ENCODE measurements at regions not wholly inside any gene's neighbourhood (a gene's known extent, or its start where the extent isn't known, plus 50 kb on each side); places are given as distances from the start of the nearest gene placed in this dataset.

- CTCF ChIA-PET = interaction anchor here (0.9 to 4.4 kb wide), 9 partner anchors 11 to 339 kb away, joined by 3 to 112 read pairs (median 5); no protein-coding TSS in a partner anchor
- no peak overlapping the region for H3K9ac ChIP-seq
- H3K4me1 ChIP-seq (ENCODE audit: control insufficient read depth in 1 of 2, insufficient read depth in 2 of 2, low read depth in 1 of 2, low read length in 1 of 2) = peaks cover 0 to 16% of the 10 kb centered on the region in 2 experiments; a peak in 2 of 4 replicates
- H3F3A ChIP-seq (replicated peaks; ENCODE audit: insufficient read depth) = no peaks in the 10 kb centered on the region
- H3K9me3 ChIP-seq = no peaks in the 10 kb centered on the region
- no peak overlapping the region for H3K4me2 ChIP-seq
- H3K27ac ChIP-seq (ENCODE audit: low read depth in 2 of 2, low read length in 1 of 2) = no peak overlapping the region
- no peak for TF ChIP-seq RAD21 (IDR thresholded peaks at IDR 0.05; ENCODE audit: low read length)
- no peak for TF ChIP-seq YY1 (IDR thresholded peaks at IDR 0.05; ENCODE audit: low read depth)
- no peak for TF ChIP-seq ZBTB33 (IDR thresholded peaks at IDR 0.05; ENCODE audit: borderline replicate concordance, low read depth)
- no peak for TF ChIP-seq MEF2A (IDR thresholded peaks at IDR 0.05; ENCODE audit: borderline replicate concordance, low read depth)
- no peak for TF ChIP-seq IRF3 (IDR thresholded peaks at IDR 0.05; ENCODE audit: low read depth, low read length)
- no peak for TF ChIP-seq RFX5 (IDR thresholded peaks at IDR 0.05; ENCODE audit: low read length)
- no peak for TF ChIP-seq GATA2 (CRISPR knock-in tag; IDR thresholded peaks at IDR 0.05)
- no peak for TF ChIP-seq TCF12 (IDR thresholded peaks at IDR 0.05)
- no peak for TF ChIP-seq RCOR1 (IDR thresholded peaks at IDR 0.05; ENCODE audit: low read length)
- no peaks in the 10 kb centered on the region for H3K27me3 ChIP-seq (ENCODE audit: insufficient read depth)
- no peak overlapping the region for H3K4me3 ChIP-seq (ENCODE audit: low read depth in 2 of 2, low read length in 1 of 2)
- POLR2A ChIA-PET = no interaction called here
- H3K79me2 ChIP-seq (ENCODE audit: insufficient read depth) = no peaks in the 10 kb centered on the region
- H2AFZ ChIP-seq (ENCODE audit: low read depth) = no peak overlapping the region
- H3K36me3 ChIP-seq (replicated peaks in 1 of 2; ENCODE audit: control insufficient read depth in 1 of 2, insufficient read depth in 2 of 2, low read length in 1 of 2) = no peaks in the 10 kb centered on the region
- WGBS (ENCODE audit: low lambda C conversion rate) = 94% methylated on average over 7 of the region's 7 CpGs
- no peak for DNase-seq
- no peaks in the 10 kb centered on the region for H3K9me2 ChIP-seq
- H4K20me1 ChIP-seq (ENCODE audit: insufficient read depth) = no peaks in the 10 kb centered on the region
Observed at GRCh38 chr11:128291835-128292234, 295.5 kb downstream of the ETS1 start.

- CTCF ChIA-PET = interaction anchor here (0.6 to 4.4 kb wide), 37 partner anchors 9 to 540 kb away, joined by 3 to 112 read pairs (median 5); no protein-coding TSS in a partner anchor
- Histone ChIP-seq H2AFZ (ENCODE audit: low read depth) (no peak overlapping the region), H3K9me3 (no peaks in the 10 kb centered on the region), H3K9me2 (no peaks in the 10 kb centered on the region), H3K27ac (ENCODE audit: low read depth in 2 of 2, low read length in 1 of 2) (peak overlapping the region in 1 of 2 experiments; percentile 5; a peak in 1 of 4 replicates), H3K27me3 (ENCODE audit: insufficient read depth) (no peaks in the 10 kb centered on the region), H3K9ac (no peak overlapping the region), H3K79me2 (ENCODE audit: insufficient read depth) (no peaks in the 10 kb centered on the region), H3K36me3 (replicated peaks in 1 of 2; ENCODE audit: control insufficient read depth in 1 of 2, insufficient read depth in 2 of 2, low read length in 1 of 2) (no peaks in the 10 kb centered on the region), H4K20me1 (ENCODE audit: insufficient read depth) (no peaks in the 10 kb centered on the region), H3F3A (replicated peaks; ENCODE audit: insufficient read depth) (no peaks in the 10 kb centered on the region), H3K4me3 (ENCODE audit: low read depth in 2 of 2, low read length in 1 of 2) (no peak overlapping the region), H3K4me1 (ENCODE audit: control insufficient read depth in 1 of 2, insufficient read depth in 2 of 2, low read depth in 1 of 2, low read length in 1 of 2) (peaks cover 0 to 16% of the 10 kb centered on the region in 2 experiments; a peak in 2 of 4 replicates), H3K4me2 (no peak overlapping the region)
- POLR2A ChIA-PET = no interaction called here
- DNase-seq = peak; percentile 11
- 91% methylated on average over 5 of the region's 8 CpGs for WGBS (ENCODE audit: low lambda C conversion rate)
- TF ChIP-seq FOSL2 (IDR thresholded peaks at IDR 0.05; ENCODE audit: borderline replicate concordance, low read depth) (no peak), EP300 (IDR thresholded peaks at IDR 0.05; ENCODE audit: borderline replicate concordance in 1 of 2, low read depth in 1 of 2, low read length in 1 of 2) (no peak), SMC3 (IDR thresholded peaks at IDR 0.05; ENCODE audit: low read depth, low read length) (no peak), SIN3A (IDR thresholded peaks at IDR 0.05; ENCODE audit: borderline replicate concordance, low read depth, low read length) (no peak), REST (IDR thresholded peaks at IDR 0.05; ENCODE audit: low read depth, low read length) (no peak), ZBTB33 (IDR thresholded peaks at IDR 0.05; ENCODE audit: borderline replicate concordance, low read depth) (no peak), NRF1 (IDR thresholded peaks at IDR 0.05; ENCODE audit: low read depth, low read length) (no peak), TCF12 (IDR thresholded peaks at IDR 0.05) (no peak), YY1 (IDR thresholded peaks at IDR 0.05; ENCODE audit: low read depth) (no peak), TAF1 (IDR thresholded peaks at IDR 0.05; ENCODE audit: borderline replicate concordance, low read depth, low read length) (no peak), IRF3 (IDR thresholded peaks at IDR 0.05; ENCODE audit: low read depth, low read length) (no peak), ELF1 (IDR thresholded peaks at IDR 0.05) (no peak)
Observed at GRCh38 chr11:128291007-128291406, 296.4 kb downstream of the ETS1 start.

Data from SK-N-SH (cell line).